ENCODE measurements at regions not wholly inside any gene's neighbourhood (a gene's known extent, or its start where the extent isn't known, plus 50 kb on each side); places are given as distances from the start of the nearest gene placed in this dataset.

GRCh38 chr1:25084407-25084806, 147.9 kb downstream of the SYF2 start:
- Mint-ChIP-seq H3K4me3 (no peak overlapping the region), H3K9me3 (no peaks in the 10 kb centered on the region), H3K36me3 (peaks cover 12% of the 10 kb centered on the region), H3K27ac (no peak overlapping the region), H3K4me1 (peaks cover 43% of the 10 kb centered on the region)
- no peak for ATAC-seq
- no peak for DNase-seq (ENCODE audit: low spot score in 2 of 2)

GRCh38 chr1:25083481-25084345, 148.6 kb downstream of the SYF2 start:
- Mint-ChIP-seq H3K4me3 (no peak overlapping the region), H3K9me3 (no peaks in the 10 kb centered on the region), H3K36me3 (peaks cover 12% of the 10 kb centered on the region), H3K4me1 (peaks cover 39% of the 10 kb centered on the region), H3K27ac (no peak overlapping the region)
- DNase-seq (ENCODE audit: low spot score in 2 of 2), result no peak
- no peak for ATAC-seq

DNA sequence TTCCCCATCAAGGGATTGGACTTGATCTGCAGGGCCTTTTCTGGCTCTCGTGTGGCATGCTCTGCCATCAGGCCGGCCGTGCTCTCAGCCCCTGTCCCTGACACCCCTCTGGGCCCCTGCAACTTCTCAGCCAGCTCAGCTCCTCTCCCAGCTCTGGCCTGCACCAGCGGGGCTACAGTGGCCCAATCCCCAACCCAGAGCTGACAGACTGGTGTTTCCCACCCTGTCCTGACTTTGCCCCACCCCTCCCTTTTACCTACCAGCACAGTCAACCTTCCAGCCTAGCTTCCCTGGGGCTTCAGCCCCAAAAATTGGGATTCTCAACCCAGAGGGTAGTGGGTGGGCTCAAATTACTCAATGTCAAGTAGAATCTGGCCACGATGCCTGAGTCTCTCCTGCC, 149.3 kb downstream of the SYF2 start:
- no peak for ATAC-seq
- H3K9me3 Mint-ChIP-seq, result no peaks in the 10 kb centered on the region
- no peak overlapping the region for H3K4me3 Mint-ChIP-seq
- H3K27ac Mint-ChIP-seq, result no peak overlapping the region
- no peak for DNase-seq (ENCODE audit: low spot score in 2 of 2)
- H3K4me1 Mint-ChIP-seq, result peaks cover 33% of the 10 kb centered on the region
- peaks cover 12% of the 10 kb centered on the region for H3K36me3 Mint-ChIP-seq

DNA sequence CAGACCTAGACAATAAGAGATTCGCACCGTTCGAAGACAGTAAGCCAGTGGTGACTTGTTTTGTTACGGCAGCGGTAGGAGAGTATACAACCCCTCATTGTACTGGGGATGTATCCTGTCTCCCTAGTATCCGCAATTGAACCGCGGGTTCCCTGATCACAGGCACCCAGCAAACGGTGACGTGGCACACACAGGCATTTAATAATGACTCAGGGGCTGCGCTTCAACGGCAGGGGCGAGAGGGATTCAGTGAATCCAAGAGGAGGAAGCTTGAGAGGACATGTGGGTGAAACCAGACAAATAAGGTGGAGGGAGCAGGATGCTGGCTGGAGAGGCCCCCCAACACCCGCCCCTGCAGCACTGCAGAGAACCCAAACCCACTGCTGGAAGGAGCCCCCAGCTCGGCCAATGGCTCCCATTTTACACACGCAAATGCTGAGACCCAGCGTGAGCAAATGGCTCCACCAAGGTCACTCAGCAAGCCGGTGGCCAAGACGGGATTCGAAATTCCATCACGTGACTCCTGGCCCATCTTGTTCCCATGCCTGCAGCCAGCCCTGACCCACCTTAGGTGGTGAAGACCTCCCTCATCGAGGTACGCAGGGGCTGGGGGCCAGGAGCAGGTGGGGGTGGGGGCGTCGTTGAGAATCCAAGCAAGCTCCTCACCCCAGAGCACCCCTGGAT, 149.9 kb downstream of the SYF2 start:
- DNase-seq (ENCODE audit: low spot score in 2 of 2) (no peak), ATAC-seq (no peak)
- Mint-ChIP-seq H3K9me3 (peaks cover under 1% of the 10 kb centered on the region), H3K36me3 (peaks cover 12% of the 10 kb centered on the region), H3K4me3 (no peak overlapping the region), H3K27ac (no peak overlapping the region), H3K4me1 (peaks cover 31% of the 10 kb centered on the region)

GRCh38 chr1:25081496-25081895, 150.8 kb downstream of the SYF2 start:
- peaks cover 4% of the 10 kb centered on the region for H3K9me3 Mint-ChIP-seq
- peak overlapping the region; percentile 73 for H3K27ac Mint-ChIP-seq

GRCh38 chr1:25080294-25081209, 150.5 kb upstream of the RUNX3 start:
- peaks cover 12% of the 10 kb centered on the region for H3K36me3 Mint-ChIP-seq
- H3K27ac Mint-ChIP-seq, result peak overlapping the region; percentile 73
- peaks cover 6% of the 10 kb centered on the region for H3K9me3 Mint-ChIP-seq
- DNase-seq (ENCODE audit: low spot score in 2 of 2), result no peak
- no peak for ATAC-seq
- peaks cover 26% of the 10 kb centered on the region for H3K4me1 Mint-ChIP-seq
- no peak overlapping the region for H3K4me3 Mint-ChIP-seq

More at GRCh38 chr1:25081496-25081895, 150.8 kb downstream of the SYF2 start:
- H3K4me1 Mint-ChIP-seq, result peaks cover 26% of the 10 kb centered on the region
- no peak overlapping the region for H3K4me3 Mint-ChIP-seq
- DNase-seq (ENCODE audit: low spot score in 2 of 2) (no peak), ATAC-seq (no peak)
- H3K36me3 Mint-ChIP-seq, result peaks cover 12% of the 10 kb centered on the region

GRCh38 chr1:25079048-25079447, 149.0 kb upstream of the RUNX3 start:
- no peak for DNase-seq (ENCODE audit: low spot score in 2 of 2)
- H3K4me3 Mint-ChIP-seq, result no peak overlapping the region
- H3K4me1 Mint-ChIP-seq, result peaks cover 24% of the 10 kb centered on the region
- no peak for ATAC-seq
- no peak overlapping the region for H3K27ac Mint-ChIP-seq
- H3K9me3 Mint-ChIP-seq, result peaks cover 6% of the 10 kb centered on the region
- H3K36me3 Mint-ChIP-seq, result peaks cover 12% of the 10 kb centered on the region

- peaks cover 12% of the 10 kb centered on the region for H3K4me1 Mint-ChIP-seq
- ATAC-seq (no peak), DNase-seq (ENCODE audit: low spot score in 2 of 2) (no peak)
- no peak overlapping the region for H3K4me3 Mint-ChIP-seq
- H3K36me3 Mint-ChIP-seq, result no peaks in the 10 kb centered on the region
- peaks cover 6% of the 10 kb centered on the region for H3K9me3 Mint-ChIP-seq
- H3K27ac Mint-ChIP-seq, result peak overlapping the region; percentile 18
These were observed 144.5 kb upstream of the RUNX3 start for GRCh38 chr1:25074351-25075227.

- Mint-ChIP-seq H3K36me3 (no peaks in the 10 kb centered on the region), H3K4me1 (peaks cover 12% of the 10 kb centered on the region), H3K27ac (peak overlapping the region; percentile 18), H3K4me3 (no peak overlapping the region), H3K9me3 (peaks cover 6% of the 10 kb centered on the region)
- ATAC-seq, result no peak
- no peak for DNase-seq (ENCODE audit: low spot score in 2 of 2)
These were observed 143.7 kb upstream of the RUNX3 start for GRCh38 chr1:25073640-25074270.

DNA sequence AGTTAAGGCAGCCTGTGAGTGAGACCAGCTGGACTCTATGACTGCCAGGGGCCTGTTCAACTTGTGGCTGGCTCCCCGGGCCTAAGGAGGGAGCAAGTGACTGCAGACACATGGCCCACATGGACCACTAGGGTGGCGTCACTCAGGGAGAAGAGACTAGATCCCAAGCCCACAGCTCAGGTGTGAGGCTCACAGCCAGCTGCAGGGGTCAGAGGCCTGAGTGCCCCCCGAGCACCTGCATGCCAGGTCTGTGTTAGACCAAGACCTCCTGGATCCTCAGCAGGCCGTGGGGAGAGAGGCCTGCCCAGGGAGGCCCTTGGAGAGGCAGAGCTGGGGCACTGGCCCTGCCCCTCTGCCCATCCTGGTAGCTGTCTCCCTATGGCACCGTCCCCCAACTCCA, 142.4 kb upstream of the RUNX3 start:
- DNase-seq (ENCODE audit: low spot score in 2 of 2) (no peak), ATAC-seq (peak; percentile 26)
- Mint-ChIP-seq H3K4me1 (peaks cover 19% of the 10 kb centered on the region), H3K27ac (peak overlapping the region; percentile 55), H3K4me3 (no peak overlapping the region), H3K9me3 (peaks cover 6% of the 10 kb centered on the region), H3K36me3 (no peaks in the 10 kb centered on the region)

- ATAC-seq (no peak), DNase-seq (ENCODE audit: low spot score in 2 of 2) (no peak)
- Mint-ChIP-seq H3K4me3 (no peak overlapping the region), H3K36me3 (peaks cover 17% of the 10 kb centered on the region), H3K27ac (no peak overlapping the region), H3K9me3 (no peaks in the 10 kb centered on the region), H3K4me1 (peaks cover 48% of the 10 kb centered on the region)
These were observed 138.8 kb upstream of the RUNX3 start for GRCh38 chr1:25068829-25069228.

GRCh38 chr1:25068316-25068715, 138.2 kb upstream of the RUNX3 start:
- Mint-ChIP-seq H3K4me3 (no peak overlapping the region), H3K4me1 (peaks cover 53% of the 10 kb centered on the region), H3K36me3 (peaks cover 17% of the 10 kb centered on the region), H3K27ac (no peak overlapping the region), H3K9me3 (no peaks in the 10 kb centered on the region)
- no peak for DNase-seq (ENCODE audit: low spot score in 2 of 2)
- no peak for ATAC-seq

- no peak overlapping the region for H3K27ac Mint-ChIP-seq
- H3K4me1 Mint-ChIP-seq, result peaks cover 60% of the 10 kb centered on the region
- peaks cover 17% of the 10 kb centered on the region for H3K36me3 Mint-ChIP-seq
- H3K4me3 Mint-ChIP-seq, result no peak overlapping the region
- H3K9me3 Mint-ChIP-seq, result no peaks in the 10 kb centered on the region
- ATAC-seq (no peak), DNase-seq (ENCODE audit: low spot score in 2 of 2) (no peak)
These were observed 137.6 kb upstream of the RUNX3 start for GRCh38 chr1:25067518-25068251.
